ENCODE measurements at regions not wholly inside any gene's neighbourhood (a gene's known extent, or its start where the extent isn't known, plus 50 kb on each side); places are given as distances from the start of the nearest gene placed in this dataset.
"Not testable (repeated sequence)": the region's sequence is repeated elsewhere in the genome, so short reads cannot be mapped to it uniquely, and the experiment has no call there.

DNA sequence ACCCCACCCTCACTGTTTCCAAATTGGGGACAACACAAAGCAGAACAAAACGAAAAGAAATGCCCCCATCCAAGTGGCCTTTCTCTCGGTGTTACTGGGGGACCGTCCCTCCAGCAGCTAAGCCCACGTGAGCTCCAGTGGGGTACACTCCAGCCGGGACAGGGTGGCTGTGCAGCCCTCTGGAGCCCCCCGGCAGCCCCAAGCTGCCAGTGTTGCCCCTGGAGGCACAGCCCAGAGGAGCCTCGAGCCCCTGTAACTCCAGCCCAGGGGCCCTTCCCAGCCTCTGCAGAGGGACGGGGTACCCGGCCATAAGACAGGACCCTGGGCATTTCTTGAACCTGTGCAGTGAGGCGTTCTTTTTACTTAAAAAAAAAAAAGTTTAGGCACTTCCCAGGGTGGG lies 124.5 kb upstream of the KCTD7 start:
- FAIRE-seq: no peak

GRCh38 chr7:66505009-66505408 lies 123.7 kb upstream of the KCTD7 start:
- no peak for FAIRE-seq

GRCh38 chr7:66505531-66506451 lies 122.9 kb upstream of the KCTD7 start:
- FAIRE-seq: no peak

GRCh38 chr7:66506703-66507102 lies 122.0 kb upstream of the KCTD7 start:
- not testable (repeated sequence) for FAIRE-seq

DNA sequence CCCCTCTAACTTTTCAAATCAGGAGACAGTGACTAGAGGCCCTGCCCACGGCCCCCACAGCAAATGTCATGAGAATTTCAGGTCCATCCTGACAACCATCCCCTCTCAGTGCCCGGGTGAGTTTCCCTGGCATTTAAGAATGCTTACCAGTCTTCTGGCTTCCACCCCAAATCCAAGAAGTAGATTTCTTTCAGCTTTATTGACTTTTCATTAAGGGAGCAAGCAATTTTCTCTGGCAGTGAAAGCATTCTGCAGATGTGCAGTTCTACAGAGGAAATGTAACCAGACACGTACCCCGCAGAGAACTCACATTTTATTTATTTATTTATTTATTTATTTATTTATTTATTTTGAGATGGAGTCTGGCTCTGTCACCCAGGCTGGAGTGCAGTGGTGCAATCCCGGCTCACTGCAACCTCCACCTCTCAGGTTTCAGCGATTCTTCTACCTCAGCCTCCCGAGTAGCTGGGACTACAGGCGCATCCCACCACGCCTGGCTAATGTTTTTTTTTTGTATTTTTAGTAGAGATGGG lies 120.9 kb upstream of the KCTD7 start:
- no peak for FAIRE-seq

DNA sequence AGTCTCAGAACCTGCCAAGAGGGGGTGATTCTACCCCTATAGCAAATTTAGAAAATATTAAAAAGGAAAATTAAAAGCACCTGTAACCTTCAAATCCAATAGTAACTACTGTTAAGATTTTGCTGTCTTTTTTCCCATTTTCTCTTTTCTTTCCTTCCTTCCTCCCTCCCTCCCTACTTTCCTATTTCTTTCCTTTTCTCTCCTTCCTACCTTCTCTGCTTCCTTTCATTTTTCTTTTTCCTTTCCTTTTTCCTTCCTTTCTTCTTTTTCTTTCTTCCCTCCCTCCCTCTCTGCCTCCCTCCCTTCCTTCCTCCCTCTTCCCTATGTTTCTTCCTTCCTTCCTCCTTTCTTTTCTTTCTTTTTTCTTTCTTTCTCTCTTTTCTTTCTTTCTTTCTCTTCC lies 120.2 kb upstream of the KCTD7 start:
- no peak for FAIRE-seq

- FAIRE-seq: no peak
These were observed 114.6 kb upstream of the KCTD7 start for GRCh38 chr7:66514050-66514449.

GRCh38 chr7:66517212-66517909 lies 111.3 kb upstream of the KCTD7 start:
- no peak for FAIRE-seq

GRCh38 chr7:66518151-66518691 lies 110.5 kb upstream of the KCTD7 start:
- FAIRE-seq: no peak

GRCh38 chr7:66521675-66522074 lies 107.0 kb upstream of the KCTD7 start:
- no peak for FAIRE-seq

DNA sequence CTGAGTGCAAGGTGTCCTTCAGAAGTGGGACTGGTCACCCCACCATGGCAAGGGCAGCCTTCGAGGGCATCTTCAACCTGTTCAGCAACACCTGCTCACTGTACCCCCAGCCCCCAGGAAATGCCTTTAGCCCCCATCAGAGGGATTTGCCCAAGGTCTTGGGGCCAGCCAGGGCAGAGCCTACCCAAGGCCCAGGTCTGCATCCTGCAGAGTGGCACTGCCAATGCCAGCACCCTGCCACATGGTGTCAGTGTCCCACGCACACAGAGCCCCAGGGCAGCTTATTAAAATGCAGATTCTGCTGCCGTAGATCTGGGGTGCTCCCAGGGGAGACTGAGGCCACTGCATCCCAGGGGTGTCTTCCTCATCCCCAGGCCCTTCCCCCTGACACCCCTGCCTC lies 106.2 kb upstream of the KCTD7 start:
- no peak for FAIRE-seq

DNA sequence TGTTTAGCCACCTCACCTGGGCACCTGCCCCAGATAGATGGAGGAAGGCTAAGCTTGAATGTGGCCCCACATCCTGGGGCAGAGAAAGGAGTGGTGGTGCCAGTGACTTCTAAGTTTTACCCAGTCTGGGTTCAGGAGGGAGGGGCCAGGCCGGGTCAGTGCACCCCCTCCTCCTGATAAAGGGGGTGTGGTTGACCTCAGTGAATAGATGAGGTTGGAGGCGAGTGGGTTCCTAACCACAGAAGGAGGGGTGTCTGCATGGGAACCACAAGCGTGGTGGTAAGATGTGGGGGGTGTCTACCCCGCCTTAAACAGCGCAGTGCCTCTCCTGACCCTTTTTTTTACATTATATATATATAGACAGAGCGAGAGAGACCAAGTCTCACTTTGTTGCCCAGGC lies 105.3 kb upstream of the KCTD7 start:
- FAIRE-seq: no peak

- FAIRE-seq: no peak
These were observed 103.9 kb upstream of the KCTD7 start for GRCh38 chr7:66524738-66525137.

GRCh38 chr7:66526782-66527181 lies 101.9 kb upstream of the KCTD7 start:
- not testable (repeated sequence) for FAIRE-seq

- FAIRE-seq: no peak
These were observed 100.0 kb upstream of the KCTD7 start for GRCh38 chr7:66528652-66529051.

GRCh38 chr7:66529883-66530610 lies 98.6 kb upstream of the KCTD7 start:
- no peak for FAIRE-seq

GRCh38 chr7:66535414-66536329 lies 93.0 kb upstream of the KCTD7 start:
- no peak for FAIRE-seq

DNA sequence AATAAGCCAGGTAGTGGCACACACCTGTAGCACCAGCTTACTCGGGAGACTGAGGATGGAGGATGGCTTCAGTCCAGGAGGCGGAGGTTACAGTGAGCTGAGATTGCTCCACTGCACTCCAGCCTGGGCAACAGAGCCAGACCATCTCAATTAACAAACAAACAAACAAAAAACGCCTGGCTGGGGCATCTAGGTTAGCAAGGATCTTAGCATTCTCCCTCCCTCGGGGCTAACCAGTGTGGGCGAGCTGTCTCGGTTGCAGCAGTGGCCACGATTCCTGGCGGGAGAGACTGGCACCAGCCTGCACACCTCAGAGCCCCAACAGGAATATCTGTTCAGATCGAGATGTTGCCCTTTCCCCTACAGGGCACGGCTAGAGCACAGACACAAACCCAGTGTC lies 91.3 kb upstream of the KCTD7 start:
- no peak for FAIRE-seq

DNA sequence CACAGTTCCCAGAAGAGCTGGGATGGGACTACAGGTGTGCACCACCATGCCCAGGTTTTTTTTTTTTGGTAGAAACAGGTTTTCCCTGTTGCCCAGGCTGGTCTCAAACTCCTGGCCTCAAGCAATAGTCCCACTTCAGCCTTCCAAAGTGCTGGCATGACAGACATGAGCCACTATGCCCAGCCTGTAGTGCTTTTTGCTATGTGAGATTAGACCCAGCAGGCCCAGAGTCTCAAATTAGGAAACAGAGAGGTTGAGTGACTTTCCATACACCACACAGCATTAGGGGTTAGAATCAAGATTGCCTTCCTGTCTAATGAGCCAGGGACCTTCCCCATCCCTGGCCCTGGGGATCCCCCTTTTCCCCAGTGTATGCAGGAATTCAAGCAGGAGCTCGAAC lies 90.8 kb upstream of the KCTD7 start:
- FAIRE-seq: no peak

- no peak for FAIRE-seq
These were observed 89.4 kb upstream of the KCTD7 start for GRCh38 chr7:66539264-66539623.

- no peak for FAIRE-seq
These were observed 88.7 kb upstream of the KCTD7 start for GRCh38 chr7:66539902-66540375.

DNA sequence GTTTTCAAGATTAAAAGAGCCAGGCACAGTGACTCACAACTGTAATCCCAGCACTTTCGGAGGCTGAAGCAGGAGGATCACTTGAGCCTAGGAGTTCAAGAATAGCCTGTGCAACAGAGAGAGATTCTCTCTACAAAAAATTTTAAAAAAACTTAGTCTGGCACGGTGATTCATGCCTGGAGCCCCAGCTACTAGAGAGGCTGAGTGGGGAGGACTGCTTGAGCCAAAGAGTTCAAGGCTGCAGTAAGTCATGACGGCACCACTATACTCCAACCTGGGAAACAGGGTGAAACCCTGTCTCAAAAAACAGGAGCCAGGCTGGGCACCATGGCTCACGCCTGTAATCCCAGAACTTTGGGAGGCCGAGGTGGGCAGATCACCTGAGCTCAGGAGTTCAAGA lies 86.6 kb upstream of the KCTD7 start:
- FAIRE-seq: no peak
